COLO829 (cell line): ENCODE measurements at regions not wholly inside any gene's neighbourhood (a gene's known extent, or its start where the extent isn't known, plus 50 kb on each side); places are given as distances from the start of the nearest gene placed in this dataset.
A peak's percentile ranks its signal among the peaks of the same experiment; 100 is the strongest.
"Not testable (repeated sequence)": the region's sequence is repeated elsewhere in the genome, so short reads cannot be mapped to it uniquely, and the experiment has no call there.

ENCODE experiments used
- DNase-seq: peaks from one replicate; pipeline ENCODE4 v3.0.0; 2012; ENCODE audit warnings: low spot score

GRCh38 chrX:45479835-45480422, 279.3 kb upstream of the DIPK2B start:
- DNase-seq: no peak

DNA sequence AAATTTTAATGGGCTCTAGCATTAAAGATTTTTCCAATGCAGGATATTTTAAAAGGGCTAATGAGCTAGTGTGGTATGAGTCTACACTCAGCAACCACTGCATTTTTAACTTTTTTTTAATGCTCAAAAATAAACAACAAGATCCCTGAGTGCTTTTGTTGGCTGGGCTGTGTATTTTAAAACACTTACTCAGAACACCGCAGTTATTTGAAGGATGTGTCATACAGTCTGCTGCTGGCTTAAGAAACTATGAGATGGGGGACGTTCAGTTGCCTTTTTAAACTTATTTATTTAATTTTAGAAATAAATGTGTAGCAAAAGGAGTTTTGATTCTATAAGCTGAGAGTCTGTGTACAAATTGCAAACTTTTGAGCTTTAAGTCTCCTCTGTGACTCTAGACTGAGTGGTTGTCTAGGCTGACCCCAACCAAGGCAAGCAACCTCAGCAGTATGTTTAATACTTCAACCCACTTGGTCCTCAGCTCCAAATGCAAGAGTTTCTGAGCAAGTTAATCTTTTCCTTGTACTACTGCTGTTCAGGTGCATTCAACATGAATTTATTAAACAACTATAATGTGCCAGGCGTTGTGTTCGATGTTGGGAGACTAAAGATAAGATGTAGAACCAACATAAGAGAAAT, 278.6 kb upstream of the DIPK2B start:
- no peak for DNase-seq

DNA sequence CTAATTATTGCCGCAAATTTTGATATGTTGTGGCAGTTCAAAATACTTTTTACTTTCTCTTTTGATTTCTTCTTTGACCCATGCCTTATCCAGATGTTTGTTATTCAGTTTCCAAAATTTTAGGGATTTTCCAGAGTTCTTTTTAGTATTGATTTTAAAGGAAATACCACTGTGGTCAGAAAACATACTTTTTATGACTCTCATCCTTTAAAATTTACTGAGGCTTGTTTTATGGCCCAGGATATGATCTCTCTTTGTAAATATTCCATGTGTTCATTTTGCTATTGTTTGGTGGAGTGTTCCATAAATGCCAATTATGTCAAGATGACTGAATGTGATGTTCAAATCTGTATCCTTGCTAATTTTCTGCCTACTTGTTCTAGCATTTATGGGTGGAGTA, 272.3 kb upstream of the DIPK2B start:
- DNase-seq: no peak

- not testable (repeated sequence) for DNase-seq
Observed at GRCh38 chrX:45467537-45467936, 266.9 kb upstream of the DIPK2B start.

- not testable (repeated sequence) for DNase-seq
Observed at GRCh38 chrX:45455732-45456131, 255.1 kb upstream of the DIPK2B start.

DNA sequence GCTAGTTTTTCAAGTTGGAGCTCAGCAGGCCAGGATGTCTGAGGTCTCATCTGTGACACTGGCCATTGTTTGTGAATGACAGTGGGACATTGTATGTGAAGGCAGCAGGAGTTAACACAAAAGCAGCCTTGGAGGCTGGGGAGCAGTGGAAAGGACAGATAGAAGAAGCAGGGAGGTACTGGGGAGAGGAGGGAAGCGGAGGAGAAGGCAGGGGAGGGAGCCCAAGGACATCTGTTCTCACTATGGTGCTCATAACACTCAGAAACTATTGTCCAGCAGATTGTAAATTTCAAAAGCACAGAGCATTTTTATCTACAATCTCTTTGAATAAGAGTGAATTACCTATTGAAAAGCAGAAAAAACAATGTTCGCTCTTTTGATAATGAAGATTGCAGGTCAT, 253.6 kb upstream of the DIPK2B start:
- no peak for DNase-seq

GRCh38 chrX:45449982-45450381, 249.3 kb upstream of the DIPK2B start:
- DNase-seq: no peak

GRCh38 chrX:45447995-45448394, 247.3 kb upstream of the DIPK2B start:
- DNase-seq: no peak

- DNase-seq: no peak
Observed at GRCh38 chrX:45447331-45447730, 246.7 kb upstream of the DIPK2B start.

GRCh38 chrX:45445745-45446412, 245.2 kb upstream of the DIPK2B start:
- DNase-seq: peak; percentile 30

- no peak for DNase-seq
Observed at GRCh38 chrX:45437186-45437585, 236.5 kb upstream of the DIPK2B start.

- no peak for DNase-seq
Observed at GRCh38 chrX:45435481-45435880, 234.8 kb upstream of the DIPK2B start.

DNA sequence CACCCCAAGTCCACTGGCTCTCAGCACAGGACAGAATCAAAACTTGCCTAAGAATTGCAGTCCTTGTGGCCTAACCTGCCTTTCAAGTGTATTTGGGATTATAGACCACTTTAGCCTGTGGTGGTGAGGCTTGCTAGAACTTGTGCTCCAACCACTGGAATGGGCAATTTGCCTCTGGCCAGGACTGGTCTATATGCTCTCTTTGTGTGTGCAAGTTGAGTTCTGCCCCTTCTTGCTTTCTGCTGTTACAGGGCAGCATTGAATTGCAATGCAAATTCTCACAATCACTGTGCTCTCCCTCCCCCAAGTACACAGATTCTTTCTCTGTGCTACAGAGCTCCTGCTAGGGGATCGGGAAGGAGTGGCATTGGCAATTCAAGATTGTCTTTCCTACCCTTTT, 233.6 kb upstream of the DIPK2B start:
- no peak for DNase-seq

DNA sequence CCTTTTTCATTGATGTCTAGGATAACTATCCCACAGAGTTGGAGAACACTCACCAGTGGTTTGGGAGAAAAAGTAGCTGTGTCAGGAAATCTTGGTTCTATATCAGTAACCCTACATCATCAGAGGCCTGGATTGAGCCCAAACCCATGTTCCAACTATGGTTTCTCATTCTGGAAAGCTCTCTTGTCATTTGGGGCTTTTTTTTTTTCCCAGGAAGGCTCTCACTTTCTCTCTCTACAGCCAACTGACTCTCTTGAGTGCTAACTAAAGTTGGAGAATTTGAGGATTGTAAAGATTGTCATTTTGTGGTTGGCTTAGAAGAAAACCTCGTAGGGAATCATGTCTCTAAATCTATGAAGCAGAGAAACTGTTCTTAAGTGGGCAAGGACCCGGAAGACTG, 228.2 kb upstream of the DIPK2B start:
- no peak for DNase-seq

GRCh38 chrX:45424326-45424725, 223.7 kb upstream of the DIPK2B start:
- DNase-seq: no peak

- DNase-seq: no peak
Observed at GRCh38 chrX:45422216-45422925, 221.7 kb upstream of the DIPK2B start.

GRCh38 chrX:45421806-45422205, 221.1 kb upstream of the DIPK2B start:
- DNase-seq: no peak

GRCh38 chrX:45404206-45404605, 203.5 kb upstream of the DIPK2B start:
- DNase-seq: no peak

GRCh38 chrX:45401923-45402322, 201.2 kb upstream of the DIPK2B start:
- DNase-seq: no peak

GRCh38 chrX:45400951-45401725, 200.5 kb upstream of the DIPK2B start:
- DNase-seq: not testable (repeated sequence)

GRCh38 chrX:45400027-45400779, 199.5 kb upstream of the DIPK2B start:
- no peak for DNase-seq
